H1 (cell line): ENCODE measurements at regions not wholly inside any gene's neighbourhood (a gene's known extent, or its start where the extent isn't known, plus 50 kb on each side); places are given as distances from the start of the nearest gene placed in this dataset.

ENCODE experiments used
- TF ChIP-seq, protein P1 (sequence below): IDR thresholded peaks from 2 replicates; pipeline ENCODE4 v1.6.1; 2011; ENCODE audit warnings: low read depth, mild to moderate bottlenecking, low read length; ENCODE audit not compliant: insufficient read depth
- TF ChIP-seq, protein P2 (sequence below), 3 experiments: IDR thresholded peaks; 1 replicate in 2 of 3; 2 replicates in 1 of 3; pipeline versions ENCODE4 v1.5.1 to v1.6.1; 2011; ENCODE audit warnings: low read length in 3 of 3, mild to moderate bottlenecking in 3 of 3, inconsistent platforms in 2 of 3, low read depth in 1 of 3, moderate library complexity in 1 of 3; ENCODE audit not compliant: insufficient read depth in 1 of 3; ENCODE audit errors: control extremely low read depth in 1 of 3

DNA sequence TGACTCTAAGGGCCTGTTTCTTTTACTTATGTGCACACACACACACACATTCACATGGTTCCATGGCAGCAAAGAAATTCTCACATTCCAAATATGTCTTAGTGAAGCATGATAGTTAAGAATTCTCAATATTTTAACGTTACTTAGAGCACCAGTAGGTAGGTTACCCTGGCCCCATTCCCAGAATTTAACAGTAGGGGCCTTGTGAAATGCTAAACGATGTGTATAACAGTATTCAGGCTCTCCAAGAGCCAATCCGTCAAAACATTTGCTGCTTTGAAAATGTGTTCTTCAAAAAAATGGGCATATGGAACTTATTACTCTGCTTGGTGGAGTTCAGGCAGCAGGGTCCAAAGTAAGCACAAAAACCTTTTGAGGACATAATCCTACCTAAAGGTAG, 93.7 kb upstream of the DAB2 start:
- TF ChIP-seq, protein P1, sequence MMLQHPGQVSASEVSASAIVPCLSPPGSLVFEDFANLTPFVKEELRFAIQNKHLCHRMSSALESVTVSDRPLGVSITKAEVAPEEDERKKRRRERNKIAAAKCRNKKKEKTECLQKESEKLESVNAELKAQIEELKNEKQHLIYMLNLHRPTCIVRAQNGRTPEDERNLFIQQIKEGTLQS = no peak
- TF ChIP-seq, protein P2, sequence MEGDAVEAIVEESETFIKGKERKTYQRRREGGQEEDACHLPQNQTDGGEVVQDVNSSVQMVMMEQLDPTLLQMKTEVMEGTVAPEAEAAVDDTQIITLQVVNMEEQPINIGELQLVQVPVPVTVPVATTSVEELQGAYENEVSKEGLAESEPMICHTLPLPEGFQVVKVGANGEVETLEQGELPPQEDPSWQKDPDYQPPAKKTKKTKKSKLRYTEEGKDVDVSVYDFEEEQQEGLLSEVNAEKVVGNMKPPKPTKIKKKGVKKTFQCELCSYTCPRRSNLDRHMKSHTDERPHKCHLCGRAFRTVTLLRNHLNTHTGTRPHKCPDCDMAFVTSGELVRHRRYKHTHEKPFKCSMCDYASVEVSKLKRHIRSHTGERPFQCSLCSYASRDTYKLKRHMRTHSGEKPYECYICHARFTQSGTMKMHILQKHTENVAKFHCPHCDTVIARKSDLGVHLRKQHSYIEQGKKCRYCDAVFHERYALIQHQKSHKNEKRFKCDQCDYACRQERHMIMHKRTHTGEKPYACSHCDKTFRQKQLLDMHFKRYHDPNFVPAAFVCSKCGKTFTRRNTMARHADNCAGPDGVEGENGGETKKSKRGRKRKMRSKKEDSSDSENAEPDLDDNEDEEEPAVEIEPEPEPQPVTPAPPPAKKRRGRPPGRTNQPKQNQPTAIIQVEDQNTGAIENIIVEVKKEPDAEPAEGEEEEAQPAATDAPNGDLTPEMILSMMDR (IDR thresholded peaks at IDR 0.05; ENCODE audit: control extremely low read depth in 1 of 3, insufficient read depth in 1 of 3, low read depth in 1 of 3, low read length in 3 of 3) = no peak
